GM23338 (cell line): ENCODE measurements at regions not wholly inside any gene's neighbourhood (a gene's known extent, or its start where the extent isn't known, plus 50 kb on each side); places are given as distances from the start of the nearest gene placed in this dataset.

Experiments used
- ATAC-seq: fragments of 200-7000 bp; cut with Tn5 transposase; 3 replicates; pipeline ENCODE4 v1.9.1; 2020
- DNase-seq: peaks from one replicate; pipeline ENCODE4 v3.0.0-alpha.2; 2015; ENCODE audit warnings: low spot score
- H2AFZ ChIP-seq: fragments of 200-600 bp; sonication (generic); 2 replicates; pipeline ENCODE4 v1.8.0; 2016; ENCODE audit warnings: antibody characterized with exemption, mild to moderate bottlenecking, moderate library complexity
- H3F3A ChIP-seq: fragments of 200-600 bp; sonication (generic); replicated peaks from 2 replicates; pipeline ENCODE4 v1.8.0; 2017; ENCODE audit warnings: antibody characterized with exemption, mixed run types, low read depth
- H3K27ac ChIP-seq: fragments of 200-600 bp; sonication (generic); 2 replicates; pipeline ENCODE4 v1.6.1; 2016; ENCODE audit warnings: low read depth
- H3K27me3 ChIP-seq: fragments of 200-600 bp; sonication (generic); 2 replicates; pipeline ENCODE4 v1.8.0; 2016; ENCODE audit warnings: mild to moderate bottlenecking, mixed run types, moderate library complexity; ENCODE audit not compliant: insufficient read depth
- H3K36me3 ChIP-seq: fragments of 200-600 bp; sonication (generic); 2 replicates; pipeline ENCODE4 v1.8.0; 2016; ENCODE audit warnings: mild to moderate bottlenecking; ENCODE audit not compliant: insufficient read depth
- H3K4me1 ChIP-seq: fragments of 200-600 bp; sonication (generic); 2 replicates; pipeline ENCODE4 v1.8.0; 2016; ENCODE audit warnings: mild to moderate bottlenecking, moderate library complexity; ENCODE audit not compliant: insufficient read depth
- H3K4me2 ChIP-seq: fragments of 200-600 bp; sonication (generic); 2 replicates; pipeline ENCODE4 v1.7.1; 2017; ENCODE audit warnings: mixed run types
- H3K4me3 ChIP-seq: fragments of 200-600 bp; sonication (generic); 2 replicates; pipeline ENCODE4 v1.6.1; 2016; ENCODE audit warnings: mixed run types
- H3K79me2 ChIP-seq: fragments of 200-600 bp; sonication (generic); replicated peaks from 2 replicates; pipeline ENCODE4 v1.8.0; 2017; ENCODE audit warnings: mild to moderate bottlenecking; ENCODE audit not compliant: insufficient read depth
- H3K9me2 ChIP-seq: fragments of 200-600 bp; sonication (generic); 2 replicates; pipeline ENCODE4 v1.8.0; 2017; ENCODE audit not compliant: insufficient read depth
- H4K20me1 ChIP-seq: fragments of 200-600 bp; sonication (generic); replicated peaks from 2 replicates; pipeline ENCODE4 v1.8.0; 2017; ENCODE audit warnings: mild to moderate bottlenecking; ENCODE audit not compliant: insufficient read depth
- H3K27ac Mint-ChIP-seq: 2 replicates; pipeline ENCODE4 v1.8.0; 2020; ENCODE audit warnings: inconsistent platforms, mild to moderate bottlenecking, moderate library complexity, mixed read lengths
- H3K27me3 Mint-ChIP-seq: 3 replicates; pipeline ENCODE4 v1.8.0; 2022; ENCODE audit warnings: low read depth, mild to moderate bottlenecking, moderate library complexity, mixed read lengths, inconsistent platforms; ENCODE audit not compliant: insufficient read depth, poor library complexity
- H3K36me3 Mint-ChIP-seq: 3 replicates; pipeline ENCODE4 v1.8.0; 2021; ENCODE audit warnings: low read depth, mild to moderate bottlenecking, inconsistent platforms, moderate library complexity, mixed read lengths
- H3K4me1 Mint-ChIP-seq: 3 replicates; pipeline ENCODE4 v1.8.0; 2020; ENCODE audit warnings: mild to moderate bottlenecking, inconsistent platforms, mixed read lengths
- H3K4me3 Mint-ChIP-seq: 3 replicates; pipeline ENCODE4 v1.8.0; 2021; ENCODE audit warnings: moderate library complexity, mild to moderate bottlenecking, inconsistent platforms, mixed read lengths
- H3K9me3 Mint-ChIP-seq: 3 replicates; pipeline ENCODE4 v1.8.0; 2020; ENCODE audit warnings: moderate library complexity, mild to moderate bottlenecking, inconsistent platforms, mixed read lengths
- CREB1 ChIP-seq: fragments of 250-450 bp; sonication (Bioruptor Pico); IDR thresholded peaks from 2 replicates; pipeline ENCODE4 v1.5.0; 2020; ENCODE audit warnings: low read depth, mild to moderate bottlenecking, moderate library complexity
- EZH2 ChIP-seq: fragments of 200-600 bp; sonication (generic); IDR thresholded peaks from one replicate; pipeline ENCODE4 v1.8.0; 2017; ENCODE audit warnings: antibody characterized with exemption, mild to moderate bottlenecking, low read depth; ENCODE audit not compliant: unreplicated experiment
- EZH2phosphoT487 ChIP-seq: fragments of 200-600 bp; sonication (generic); IDR thresholded peaks from one replicate; pipeline ENCODE4 v1.8.1; 2018; ENCODE audit warnings: antibody characterized with exemption; ENCODE audit not compliant: unreplicated experiment
- JUNB ChIP-seq: IDR thresholded peaks from one replicate; pipeline ENCODE4 v1.6.1; 2016; ENCODE audit warnings: antibody characterized with exemption; ENCODE audit not compliant: unreplicated experiment
- NANOG ChIP-seq: IDR thresholded peaks from 2 replicates; pipeline ENCODE4 v1.6.1; 2016; ENCODE audit warnings: antibody characterized with exemption, borderline replicate concordance
- POLR2AphosphoS5 ChIP-seq: IDR thresholded peaks from 2 replicates; pipeline ENCODE4 v1.6.1; 2016; ENCODE audit warnings: antibody characterized with exemption, low read depth
- STAT1 ChIP-seq: IDR thresholded peaks from one replicate; pipeline ENCODE4 v1.6.1; 2016; ENCODE audit warnings: antibody characterized with exemption; ENCODE audit not compliant: unreplicated experiment
- ZNF114 ChIP-seq: fragments of 250-450 bp; sonication (Bioruptor Pico); IDR thresholded peaks from 2 replicates; pipeline ENCODE4 v1.5.0; 2020; ENCODE audit warnings: mild to moderate bottlenecking, moderate library complexity
- ZNF331 ChIP-seq: fragments of 250-450 bp; sonication (Bioruptor Pico); IDR thresholded peaks from 2 replicates; pipeline ENCODE4 v1.5.0; 2020; ENCODE audit warnings: low read depth, mild to moderate bottlenecking, moderate library complexity
- TF ChIP-seq, protein P1 (sequence below): IDR thresholded peaks from 2 replicates; pipeline ENCODE4 v1.6.1; 2016; ENCODE audit warnings: antibody characterized with exemption
- TF ChIP-seq, protein P2 (sequence below): IDR thresholded peaks from one replicate; pipeline ENCODE4 v1.6.1; 2018; ENCODE audit warnings: antibody characterized with exemption; ENCODE audit not compliant: unreplicated experiment
- TF ChIP-seq, protein P3 (sequence below): fragments of 250-450 bp; sonication (Bioruptor Pico); IDR thresholded peaks from 2 replicates; pipeline ENCODE4 v1.5.0; 2020; ENCODE audit warnings: mild to moderate bottlenecking, moderate library complexity

DNA sequence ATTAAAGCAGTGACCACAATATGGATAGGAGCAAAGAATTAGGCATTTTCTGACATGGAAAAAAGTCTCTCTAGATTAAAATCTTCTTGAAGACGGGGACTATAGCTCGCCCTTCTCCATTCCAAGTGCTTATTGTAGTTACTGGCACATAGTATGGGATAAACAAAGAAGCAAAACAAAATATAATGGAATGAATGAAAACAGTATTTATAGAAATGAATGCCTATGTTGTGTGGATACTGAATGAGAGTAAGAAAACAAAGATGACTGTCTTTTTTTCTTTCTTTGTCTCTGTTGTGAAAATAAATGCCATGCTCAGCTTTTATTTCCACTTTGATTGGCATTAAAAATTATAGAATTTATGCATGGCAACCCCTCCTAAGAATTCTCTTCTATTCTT lies 1414.3 kb upstream of the ACO1 start:
- H3K4me1 ChIP-seq, result no peaks in the 10 kb centered on the region
- ATAC-seq (no peak), DNase-seq (no peak)
- Mint-ChIP-seq H3K27ac (no peak overlapping the region), H3K27me3 (no peaks in the 10 kb centered on the region), H3K9me3 (no peaks in the 10 kb centered on the region), H3K4me1 (no peaks in the 10 kb centered on the region; the same call in 2 of the 3 replicates), H3K4me3 (no peak overlapping the region), H3K36me3 (no peaks in the 10 kb centered on the region)
- no peak overlapping the region for H3K27ac ChIP-seq
- no peaks in the 10 kb centered on the region for H3F3A ChIP-seq
- H2AFZ ChIP-seq, result no peak overlapping the region
- H4K20me1 ChIP-seq, result no peaks in the 10 kb centered on the region
- no peak for TF ChIP-seq EZH2phosphoT487
- TF ChIP-seq NANOG, result no peak
- TF ChIP-seq, protein P1, sequence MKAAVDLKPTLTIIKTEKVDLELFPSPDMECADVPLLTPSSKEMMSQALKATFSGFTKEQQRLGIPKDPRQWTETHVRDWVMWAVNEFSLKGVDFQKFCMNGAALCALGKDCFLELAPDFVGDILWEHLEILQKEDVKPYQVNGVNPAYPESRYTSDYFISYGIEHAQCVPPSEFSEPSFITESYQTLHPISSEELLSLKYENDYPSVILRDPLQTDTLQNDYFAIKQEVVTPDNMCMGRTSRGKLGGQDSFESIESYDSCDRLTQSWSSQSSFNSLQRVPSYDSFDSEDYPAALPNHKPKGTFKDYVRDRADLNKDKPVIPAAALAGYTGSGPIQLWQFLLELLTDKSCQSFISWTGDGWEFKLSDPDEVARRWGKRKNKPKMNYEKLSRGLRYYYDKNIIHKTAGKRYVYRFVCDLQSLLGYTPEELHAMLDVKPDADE, result no peak
- TF ChIP-seq, protein P2, sequence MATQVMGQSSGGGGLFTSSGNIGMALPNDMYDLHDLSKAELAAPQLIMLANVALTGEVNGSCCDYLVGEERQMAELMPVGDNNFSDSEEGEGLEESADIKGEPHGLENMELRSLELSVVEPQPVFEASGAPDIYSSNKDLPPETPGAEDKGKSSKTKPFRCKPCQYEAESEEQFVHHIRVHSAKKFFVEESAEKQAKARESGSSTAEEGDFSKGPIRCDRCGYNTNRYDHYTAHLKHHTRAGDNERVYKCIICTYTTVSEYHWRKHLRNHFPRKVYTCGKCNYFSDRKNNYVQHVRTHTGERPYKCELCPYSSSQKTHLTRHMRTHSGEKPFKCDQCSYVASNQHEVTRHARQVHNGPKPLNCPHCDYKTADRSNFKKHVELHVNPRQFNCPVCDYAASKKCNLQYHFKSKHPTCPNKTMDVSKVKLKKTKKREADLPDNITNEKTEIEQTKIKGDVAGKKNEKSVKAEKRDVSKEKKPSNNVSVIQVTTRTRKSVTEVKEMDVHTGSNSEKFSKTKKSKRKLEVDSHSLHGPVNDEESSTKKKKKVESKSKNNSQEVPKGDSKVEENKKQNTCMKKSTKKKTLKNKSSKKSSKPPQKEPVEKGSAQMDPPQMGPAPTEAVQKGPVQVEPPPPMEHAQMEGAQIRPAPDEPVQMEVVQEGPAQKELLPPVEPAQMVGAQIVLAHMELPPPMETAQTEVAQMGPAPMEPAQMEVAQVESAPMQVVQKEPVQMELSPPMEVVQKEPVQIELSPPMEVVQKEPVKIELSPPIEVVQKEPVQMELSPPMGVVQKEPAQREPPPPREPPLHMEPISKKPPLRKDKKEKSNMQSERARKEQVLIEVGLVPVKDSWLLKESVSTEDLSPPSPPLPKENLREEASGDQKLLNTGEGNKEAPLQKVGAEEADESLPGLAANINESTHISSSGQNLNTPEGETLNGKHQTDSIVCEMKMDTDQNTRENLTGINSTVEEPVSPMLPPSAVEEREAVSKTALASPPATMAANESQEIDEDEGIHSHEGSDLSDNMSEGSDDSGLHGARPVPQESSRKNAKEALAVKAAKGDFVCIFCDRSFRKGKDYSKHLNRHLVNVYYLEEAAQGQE, result no peak
- TF ChIP-seq ZNF331 (CRISPR knock-in tag), result no peak
- TF ChIP-seq, protein P3, sequence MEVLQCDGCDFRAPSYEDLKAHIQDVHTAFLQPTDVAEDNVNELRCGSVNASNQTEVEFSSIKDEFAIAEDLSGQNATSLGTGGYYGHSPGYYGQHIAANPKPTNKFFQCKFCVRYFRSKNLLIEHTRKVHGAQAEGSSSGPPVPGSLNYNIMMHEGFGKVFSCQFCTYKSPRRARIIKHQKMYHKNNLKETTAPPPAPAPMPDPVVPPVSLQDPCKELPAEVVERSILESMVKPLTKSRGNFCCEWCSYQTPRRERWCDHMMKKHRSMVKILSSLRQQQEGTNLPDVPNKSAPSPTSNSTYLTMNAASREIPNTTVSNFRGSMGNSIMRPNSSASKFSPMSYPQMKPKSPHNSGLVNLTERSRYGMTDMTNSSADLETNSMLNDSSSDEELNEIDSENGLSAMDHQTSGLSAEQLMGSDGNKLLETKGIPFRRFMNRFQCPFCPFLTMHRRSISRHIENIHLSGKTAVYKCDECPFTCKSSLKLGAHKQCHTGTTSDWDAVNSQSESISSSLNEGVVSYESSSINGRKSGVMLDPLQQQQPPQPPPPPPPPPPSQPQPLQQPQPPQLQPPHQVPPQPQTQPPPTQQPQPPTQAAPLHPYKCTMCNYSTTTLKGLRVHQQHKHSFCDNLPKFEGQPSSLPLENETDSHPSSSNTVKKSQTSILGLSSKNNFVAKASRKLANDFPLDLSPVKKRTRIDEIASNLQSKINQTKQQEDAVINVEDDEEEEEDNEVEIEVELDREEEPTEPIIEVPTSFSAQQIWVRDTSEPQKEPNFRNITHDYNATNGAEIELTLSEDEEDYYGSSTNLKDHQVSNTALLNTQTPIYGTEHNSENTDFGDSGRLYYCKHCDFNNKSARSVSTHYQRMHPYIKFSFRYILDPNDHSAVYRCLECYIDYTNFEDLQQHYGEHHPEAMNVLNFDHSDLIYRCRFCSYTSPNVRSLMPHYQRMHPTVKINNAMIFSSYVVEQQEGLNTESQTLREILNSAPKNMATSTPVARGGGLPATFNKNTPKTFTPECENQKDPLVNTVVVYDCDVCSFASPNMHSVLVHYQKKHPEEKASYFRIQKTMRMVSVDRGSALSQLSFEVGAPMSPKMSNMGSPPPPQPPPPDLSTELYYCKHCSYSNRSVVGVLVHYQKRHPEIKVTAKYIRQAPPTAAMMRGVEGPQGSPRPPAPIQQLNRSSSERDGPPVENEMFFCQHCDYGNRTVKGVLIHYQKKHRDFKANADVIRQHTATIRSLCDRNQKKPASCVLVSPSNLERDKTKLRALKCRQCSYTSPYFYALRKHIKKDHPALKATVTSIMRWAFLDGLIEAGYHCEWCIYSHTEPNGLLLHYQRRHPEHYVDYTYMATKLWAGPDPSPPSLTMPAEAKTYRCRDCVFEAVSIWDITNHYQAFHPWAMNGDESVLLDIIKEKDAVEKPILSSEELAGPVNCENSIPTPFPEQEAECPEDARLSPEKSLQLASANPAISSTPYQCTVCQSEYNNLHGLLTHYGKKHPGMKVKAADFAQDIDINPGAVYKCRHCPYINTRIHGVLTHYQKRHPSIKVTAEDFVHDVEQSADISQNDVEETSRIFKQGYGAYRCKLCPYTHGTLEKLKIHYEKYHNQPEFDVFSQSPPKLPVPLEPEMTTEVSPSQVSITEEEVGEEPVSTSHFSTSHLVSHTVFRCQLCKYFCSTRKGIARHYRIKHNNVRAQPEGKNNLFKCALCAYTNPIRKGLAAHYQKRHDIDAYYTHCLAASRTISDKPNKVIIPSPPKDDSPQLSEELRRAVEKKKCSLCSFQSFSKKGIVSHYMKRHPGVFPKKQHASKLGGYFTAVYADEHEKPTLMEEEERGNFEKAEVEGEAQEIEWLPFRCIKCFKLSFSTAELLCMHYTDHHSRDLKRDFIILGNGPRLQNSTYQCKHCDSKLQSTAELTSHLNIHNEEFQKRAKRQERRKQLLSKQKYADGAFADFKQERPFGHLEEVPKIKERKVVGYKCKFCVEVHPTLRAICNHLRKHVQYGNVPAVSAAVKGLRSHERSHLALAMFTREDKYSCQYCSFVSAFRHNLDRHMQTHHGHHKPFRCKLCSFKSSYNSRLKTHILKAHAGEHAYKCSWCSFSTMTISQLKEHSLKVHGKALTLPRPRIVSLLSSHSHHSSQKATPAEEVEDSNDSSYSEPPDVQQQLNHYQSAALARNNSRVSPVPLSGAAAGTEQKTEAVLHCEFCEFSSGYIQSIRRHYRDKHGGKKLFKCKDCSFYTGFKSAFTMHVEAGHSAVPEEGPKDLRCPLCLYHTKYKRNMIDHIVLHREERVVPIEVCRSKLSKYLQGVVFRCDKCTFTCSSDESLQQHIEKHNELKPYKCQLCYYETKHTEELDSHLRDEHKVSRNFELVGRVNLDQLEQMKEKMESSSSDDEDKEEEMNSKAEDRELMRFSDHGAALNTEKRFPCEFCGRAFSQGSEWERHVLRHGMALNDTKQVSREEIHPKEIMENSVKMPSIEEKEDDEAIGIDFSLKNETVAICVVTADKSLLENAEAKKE, result no peak
- TF ChIP-seq STAT1, result no peak
- no peak for TF ChIP-seq ZNF114 (CRISPR knock-in tag)
- TF ChIP-seq EZH2, result no peak
- TF ChIP-seq POLR2AphosphoS5, result no peak
- no peak for TF ChIP-seq JUNB
- no peak for TF ChIP-seq CREB1
- no peaks in the 10 kb centered on the region for H3K79me2 ChIP-seq
- H3K4me3 ChIP-seq, result no peak overlapping the region
- H3K27me3 ChIP-seq, result no peaks in the 10 kb centered on the region
- H3K9me2 ChIP-seq, result no peaks in the 10 kb centered on the region
- no peak overlapping the region for H3K4me2 ChIP-seq
- H3K36me3 ChIP-seq, result no peaks in the 10 kb centered on the region
